Activated T-helper 2 cell treated with anti-CD3 and anti-CD28 coated beads, Interferon-gamma antibody, Interleukin-2, Interleukin-4, amounts not matched to agents 10 μg/mL and 5 μg/mL and 100 μg/mL, durations not matched to agents 14 hours and 24 hours and 36 hours (primary cell): ENCODE measurements at regions not wholly inside any gene's neighbourhood (a gene's known extent, or its start where the extent isn't known, plus 50 kb on each side); places are given as distances from the start of the nearest gene placed in this dataset.
"Not testable (repeated sequence)": the region's sequence is repeated elsewhere in the genome, so short reads cannot be mapped to it uniquely, and the experiment has no call there.

Experiments used
- DNase-seq: peaks from one replicate; pipeline ENCODE4 v3.0.0; 2021; ENCODE audit warnings: low spot score
- H3K27ac Mint-ChIP-seq: one replicate; pipeline ENCODE4 v1.8.0; 2021; ENCODE audit warnings: mixed read lengths
- H3K27me3 Mint-ChIP-seq: one replicate; pipeline ENCODE4 v1.8.0; 2021; ENCODE audit warnings: low read depth, mixed read lengths
- H3K36me3 Mint-ChIP-seq: one replicate; pipeline ENCODE4 v1.8.0; 2021; ENCODE audit warnings: low read depth, mixed read lengths
- H3K4me1 Mint-ChIP-seq: one replicate; pipeline ENCODE4 v1.8.0; 2021; ENCODE audit warnings: low read depth, mixed read lengths
- H3K4me3 Mint-ChIP-seq: one replicate; pipeline ENCODE4 v1.8.0; 2021; ENCODE audit warnings: low read depth, mild to moderate bottlenecking, moderate library complexity, mixed read lengths
- H3K9me3 Mint-ChIP-seq: one replicate; pipeline ENCODE4 v1.8.0; 2021; ENCODE audit warnings: mixed read lengths
- intact Hi-C: fragments of 100-400 bp; cut with micrococcal nuclease; formaldehyde crosslinking; loops from one replicate; pipeline ENCODE4 v1.15.1; 2023

DNA sequence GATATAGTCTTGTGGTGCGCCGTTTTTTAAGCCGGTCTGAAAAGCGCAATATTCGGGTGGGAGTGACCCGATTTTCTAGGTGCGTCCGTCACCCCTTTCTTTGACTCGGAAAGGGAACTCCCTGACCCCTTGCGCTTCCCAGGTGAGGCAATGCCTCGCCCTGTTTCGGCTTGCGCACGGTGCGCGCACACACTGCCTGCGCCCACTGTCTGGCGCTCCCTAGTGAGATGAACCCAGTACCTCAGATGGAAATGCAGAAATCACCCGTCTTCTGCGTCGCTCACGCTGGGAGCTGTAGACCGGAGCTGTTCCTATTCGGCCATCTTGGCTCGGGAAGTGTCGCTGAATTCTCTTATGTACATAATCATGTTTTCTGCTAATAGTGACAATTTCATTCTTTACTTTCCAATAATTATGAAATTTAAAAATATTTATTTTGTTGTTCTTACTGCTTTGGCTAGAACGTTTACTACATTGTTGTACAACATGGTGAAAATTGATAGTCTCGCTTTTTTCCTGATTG lies 61.2 kb upstream of the MINDY3 start:
- H3K36me3 Mint-ChIP-seq, intact Hi-C loops, H3K9me3 Mint-ChIP-seq, H3K4me1 Mint-ChIP-seq, H3K27ac Mint-ChIP-seq, H3K27me3 Mint-ChIP-seq, DNase-seq, H3K4me3 Mint-ChIP-seq: not testable (repeated sequence)

DNA sequence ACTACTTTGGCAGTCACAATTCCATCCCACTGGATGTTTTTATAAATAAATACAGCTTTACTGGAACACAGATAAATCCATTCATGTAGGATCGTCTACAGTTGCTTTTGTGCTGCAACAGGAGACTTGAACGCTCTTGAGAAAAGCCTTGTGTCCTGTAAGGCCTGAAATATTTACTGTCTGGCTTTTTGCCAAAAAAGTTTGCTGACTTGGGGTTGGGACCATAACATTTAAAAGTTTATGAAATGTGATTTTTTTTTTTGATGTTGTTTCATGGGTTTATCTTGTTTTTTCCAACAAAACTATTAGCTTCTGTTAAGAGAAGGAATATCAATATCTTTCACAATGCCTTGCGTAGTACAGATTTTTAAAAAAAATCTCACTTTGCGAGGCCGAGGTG lies 71.1 kb upstream of the MINDY3 start:
- no peaks in the 10 kb centered on the region for H3K4me1 Mint-ChIP-seq
- no peaks in the 10 kb centered on the region for H3K27me3 Mint-ChIP-seq
- H3K4me3 Mint-ChIP-seq = no peak overlapping the region
- no peaks in the 10 kb centered on the region for H3K36me3 Mint-ChIP-seq
- H3K9me3 Mint-ChIP-seq = no peaks in the 10 kb centered on the region
- H3K27ac Mint-ChIP-seq = no peak overlapping the region
- intact Hi-C loops = no loop called here
- DNase-seq = no peak

DNA sequence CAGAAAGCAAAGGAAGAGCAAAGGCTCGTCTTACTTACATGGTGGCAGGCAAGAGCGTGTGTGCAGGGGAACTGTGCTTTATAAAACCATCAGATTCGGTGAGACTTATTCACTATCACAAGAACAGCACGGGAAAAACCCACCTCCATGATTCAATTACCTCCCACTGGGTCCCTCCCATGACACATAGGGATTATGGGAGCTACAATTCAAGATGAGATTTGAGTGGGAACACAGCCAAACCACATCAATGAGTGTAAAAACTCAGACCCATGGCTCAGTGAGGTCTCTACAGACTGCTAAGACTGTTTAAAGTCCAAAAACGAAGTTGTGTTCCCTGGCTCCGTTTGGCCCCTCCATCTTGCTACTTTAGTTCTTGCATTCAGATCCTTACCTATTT lies 79.2 kb upstream of the MINDY3 start:
- H3K36me3 Mint-ChIP-seq, intact Hi-C loops: not testable (repeated sequence)

DNA sequence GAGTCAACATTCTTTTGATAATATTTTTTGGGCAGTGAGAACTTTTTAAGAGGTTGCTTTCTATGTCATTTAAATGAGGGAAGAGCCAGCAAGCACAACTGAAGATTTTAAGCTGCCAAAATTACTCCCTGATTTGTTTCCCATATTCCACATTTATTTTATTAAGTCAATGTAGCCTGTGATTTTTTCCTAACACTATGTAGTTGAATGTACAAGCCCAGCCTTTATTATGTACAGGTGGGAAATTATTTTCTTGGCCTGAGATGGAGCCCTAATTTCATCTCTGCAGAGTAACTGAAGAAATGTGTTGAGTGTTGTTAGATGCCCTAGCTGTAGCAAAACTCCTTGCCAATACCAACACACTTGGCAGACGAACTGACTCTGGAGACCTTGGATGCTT lies 83.1 kb upstream of the MINDY3 start:
- Mint-ChIP-seq H3K36me3 (no peaks in the 10 kb centered on the region), H3K4me3 (no peak overlapping the region), H3K27me3 (no peaks in the 10 kb centered on the region), H3K27ac (no peak overlapping the region), H3K4me1 (no peaks in the 10 kb centered on the region), H3K9me3 (no peaks in the 10 kb centered on the region)
- intact Hi-C loops = no loop called here
- DNase-seq = no peak

More for the DNA sequence above, 79.2 kb upstream of the MINDY3 start:
- H3K4me1 Mint-ChIP-seq, H3K4me3 Mint-ChIP-seq, H3K9me3 Mint-ChIP-seq, H3K27me3 Mint-ChIP-seq, DNase-seq, H3K27ac Mint-ChIP-seq: not testable (repeated sequence)

DNA sequence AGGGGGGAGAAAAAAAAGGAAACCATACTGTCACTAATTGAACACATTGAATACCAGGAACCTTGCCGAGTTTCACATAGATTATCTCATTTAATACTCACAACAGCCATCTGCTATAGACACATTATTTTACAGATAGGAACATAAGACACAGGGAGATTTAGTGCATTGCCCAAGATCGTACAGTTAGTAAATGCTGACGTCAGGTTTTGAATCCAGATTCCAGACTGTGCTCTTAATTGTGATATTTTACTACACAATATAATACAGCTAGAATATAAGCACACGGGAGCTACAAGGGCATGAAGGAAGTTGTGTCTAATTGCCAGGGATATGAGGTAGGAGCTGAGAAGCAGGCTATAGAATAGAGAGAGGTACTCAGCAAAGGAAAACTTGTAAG lies 93.9 kb upstream of the MINDY3 start:
- no peak for DNase-seq
- Mint-ChIP-seq H3K4me1 (no peaks in the 10 kb centered on the region), H3K9me3 (no peaks in the 10 kb centered on the region), H3K27me3 (no peaks in the 10 kb centered on the region), H3K27ac (no peak overlapping the region), H3K4me3 (no peak overlapping the region), H3K36me3 (no peaks in the 10 kb centered on the region)
- intact Hi-C loops = no loop called here

DNA sequence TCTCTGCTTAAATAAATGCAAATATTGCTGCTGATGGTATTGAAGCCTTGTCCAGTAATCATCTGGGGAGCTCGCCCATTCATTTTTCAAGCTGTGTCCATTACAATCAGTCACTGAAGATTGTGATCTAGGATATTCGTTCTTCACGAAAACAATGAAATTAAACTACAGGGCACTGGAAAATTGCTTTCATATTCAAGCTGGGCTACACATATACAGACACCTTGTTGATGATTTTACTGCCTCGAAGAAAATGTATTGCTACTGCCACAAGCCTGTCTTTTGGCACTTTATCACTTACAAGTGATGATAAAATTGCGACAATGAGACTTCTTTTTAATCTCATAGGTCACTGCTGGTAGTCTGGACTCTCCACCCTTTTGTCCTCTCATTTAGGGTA lies 100.0 kb upstream of the MINDY3 start:
- intact Hi-C loops = no loop called here
- Mint-ChIP-seq H3K4me3 (no peak overlapping the region), H3K36me3 (no peaks in the 10 kb centered on the region), H3K27ac (no peak overlapping the region), H3K4me1 (no peaks in the 10 kb centered on the region), H3K27me3 (no peaks in the 10 kb centered on the region), H3K9me3 (no peaks in the 10 kb centered on the region)
- DNase-seq = no peak

DNA sequence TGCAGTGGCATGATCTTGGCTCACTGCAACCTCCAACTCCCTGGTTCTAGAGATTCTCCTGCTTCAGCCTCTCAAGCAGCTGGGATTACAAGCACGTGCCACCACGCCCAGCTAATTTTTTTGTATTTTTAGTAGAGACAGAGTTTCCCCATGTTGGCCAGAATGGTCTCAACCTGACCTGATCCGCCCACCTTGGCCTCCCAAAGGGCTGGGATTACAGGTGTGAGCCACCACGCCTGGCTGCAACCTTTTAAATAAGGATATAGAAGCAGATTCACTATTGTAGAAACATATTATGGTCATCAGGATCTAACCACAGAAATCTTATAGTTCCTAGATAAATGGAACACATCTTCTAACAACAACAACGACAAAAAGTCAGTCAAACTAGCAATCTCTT lies 112.4 kb upstream of the MINDY3 start:
- intact Hi-C loops, H3K4me1 Mint-ChIP-seq, H3K9me3 Mint-ChIP-seq, H3K27ac Mint-ChIP-seq, DNase-seq, H3K36me3 Mint-ChIP-seq, H3K4me3 Mint-ChIP-seq, H3K27me3 Mint-ChIP-seq: not testable (repeated sequence)

DNA sequence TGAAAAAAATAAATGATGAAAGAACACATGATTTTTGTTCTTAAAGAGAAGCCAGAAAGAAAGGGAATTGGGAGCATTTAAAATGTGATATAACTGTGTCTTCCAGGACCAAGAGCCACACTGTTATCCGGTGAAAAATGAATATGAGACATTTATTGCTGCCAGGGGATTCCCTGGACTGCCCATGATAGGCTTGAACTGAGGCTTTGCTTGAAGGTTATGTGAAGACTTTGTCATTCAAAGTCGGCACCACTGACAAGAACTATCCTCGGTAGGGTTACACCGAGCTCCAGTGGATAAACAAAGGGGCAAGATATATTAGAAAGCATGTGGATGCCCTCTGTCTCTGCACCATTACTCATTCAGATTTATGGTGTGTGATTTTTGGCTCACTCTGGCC lies 125.4 kb upstream of the MINDY3 start:
- Mint-ChIP-seq H3K27me3 (no peaks in the 10 kb centered on the region), H3K27ac (no peak overlapping the region), H3K4me1 (no peaks in the 10 kb centered on the region), H3K4me3 (no peak overlapping the region), H3K9me3 (peaks cover 4% of the 10 kb centered on the region), H3K36me3 (no peaks in the 10 kb centered on the region)
- intact Hi-C loops = no loop called here
- no peak for DNase-seq

DNA sequence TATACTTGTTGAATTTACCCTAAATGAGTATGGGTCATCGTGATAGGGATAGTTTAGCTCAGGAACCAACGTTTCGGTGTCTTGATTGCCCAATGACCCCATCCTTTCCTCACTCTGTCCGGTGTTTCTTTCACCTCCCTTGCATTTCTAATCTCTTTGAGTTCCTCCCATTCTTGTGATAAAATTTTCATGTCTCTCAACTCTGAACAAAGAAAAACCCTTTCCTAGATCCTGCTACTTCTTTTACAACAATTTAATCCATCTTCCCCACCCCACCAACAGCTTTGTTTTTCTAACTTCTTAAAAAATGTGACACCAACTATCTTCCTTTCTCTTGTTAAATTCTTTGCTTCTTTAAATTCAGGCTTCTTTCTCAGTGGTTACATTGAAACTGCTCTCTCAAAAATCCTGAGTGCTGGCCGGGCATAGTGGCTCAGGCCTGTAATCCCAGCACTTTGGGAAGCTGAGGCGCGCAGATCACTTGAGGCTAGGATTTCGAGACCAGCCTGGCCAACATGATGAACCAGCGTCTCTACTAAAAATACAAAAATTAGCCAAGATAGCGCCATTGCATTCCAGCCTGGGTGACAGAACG lies 130.3 kb upstream of the MINDY3 start:
- DNase-seq = no peak
- no peak overlapping the region for H3K4me3 Mint-ChIP-seq
- no peak overlapping the region for H3K27ac Mint-ChIP-seq
- peaks cover 15% of the 10 kb centered on the region for H3K9me3 Mint-ChIP-seq
- H3K36me3 Mint-ChIP-seq = no peaks in the 10 kb centered on the region
- H3K27me3 Mint-ChIP-seq = no peaks in the 10 kb centered on the region
- intact Hi-C loops = no loop called here
- no peaks in the 10 kb centered on the region for H3K4me1 Mint-ChIP-seq

DNA sequence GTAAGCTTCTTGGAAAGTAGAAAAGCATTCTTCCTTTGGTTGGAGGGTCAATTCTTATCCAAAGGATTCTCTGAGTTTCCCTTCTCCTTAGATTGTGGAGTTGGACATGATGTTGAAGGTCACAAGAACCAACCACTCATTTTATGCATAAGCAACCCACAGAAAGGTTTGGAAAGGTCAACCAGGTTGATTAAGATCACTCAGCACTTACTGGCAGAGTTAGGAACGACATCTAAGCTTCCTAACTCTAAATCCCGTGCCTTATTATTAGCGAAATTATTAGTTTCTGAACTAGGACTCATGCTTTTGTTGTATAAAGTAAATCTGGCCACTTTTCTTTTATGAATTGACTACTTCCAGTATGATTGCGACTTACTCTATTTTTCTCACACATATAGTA lies 137.0 kb upstream of the MINDY3 start:
- Mint-ChIP-seq H3K27me3 (no peaks in the 10 kb centered on the region), H3K36me3 (no peaks in the 10 kb centered on the region), H3K4me3 (no peak overlapping the region)

DNA sequence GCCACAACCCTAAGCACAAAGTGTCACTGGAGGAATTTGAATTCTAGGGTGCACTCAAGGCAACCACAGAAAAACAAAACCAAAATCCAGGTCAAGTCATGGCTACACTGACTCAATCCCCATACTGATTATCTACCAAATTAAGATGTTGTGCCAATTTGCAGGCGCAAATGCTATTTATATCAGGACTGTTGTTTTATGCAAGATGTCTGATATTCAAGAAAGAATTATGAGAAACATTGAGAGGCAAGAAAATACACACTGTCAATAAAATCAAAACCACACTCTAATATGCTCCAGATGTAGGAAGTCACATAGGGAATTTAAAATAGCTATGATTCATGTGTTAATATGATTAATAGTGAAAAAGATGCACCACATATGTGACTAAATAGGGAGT lies 141.3 kb upstream of the MINDY3 start:
- H3K27ac Mint-ChIP-seq = no peak overlapping the region
- H3K9me3 Mint-ChIP-seq = no peaks in the 10 kb centered on the region
- no peaks in the 10 kb centered on the region for H3K36me3 Mint-ChIP-seq
- H3K27me3 Mint-ChIP-seq = no peaks in the 10 kb centered on the region
- H3K4me1 Mint-ChIP-seq = no peaks in the 10 kb centered on the region
- intact Hi-C loops = no loop called here
- DNase-seq = no peak
- no peak overlapping the region for H3K4me3 Mint-ChIP-seq

More for the DNA sequence above, 137.0 kb upstream of the MINDY3 start:
- no peaks in the 10 kb centered on the region for H3K9me3 Mint-ChIP-seq
- H3K27ac Mint-ChIP-seq = no peak overlapping the region
- intact Hi-C loops = no loop called here
- H3K4me1 Mint-ChIP-seq = no peaks in the 10 kb centered on the region
- DNase-seq = no peak

DNA sequence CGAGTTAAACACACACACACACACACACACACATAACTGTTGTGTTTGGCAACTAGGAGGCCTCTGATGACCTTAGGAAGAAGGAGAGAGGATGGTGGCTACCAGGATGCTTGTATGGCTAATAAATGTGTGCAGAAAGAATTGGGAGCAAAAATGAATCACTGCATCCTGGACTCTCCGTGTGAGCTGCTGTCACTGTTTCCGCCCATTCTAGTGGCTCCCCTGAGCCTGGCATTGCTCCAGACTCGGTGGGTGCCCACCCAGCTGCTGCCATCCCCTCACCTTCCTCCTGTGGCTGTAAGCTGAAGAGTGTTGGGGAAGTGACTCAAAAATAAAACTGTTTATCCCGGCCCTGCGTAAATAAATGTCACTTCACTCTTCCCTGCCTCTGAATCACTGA lies 149.5 kb upstream of the MINDY3 start:
- Mint-ChIP-seq H3K4me3 (no peak overlapping the region), H3K4me1 (no peaks in the 10 kb centered on the region), H3K9me3 (no peaks in the 10 kb centered on the region), H3K27me3 (no peaks in the 10 kb centered on the region), H3K36me3 (no peaks in the 10 kb centered on the region), H3K27ac (no peak overlapping the region)
- no peak for DNase-seq
- intact Hi-C loops = no loop called here

DNA sequence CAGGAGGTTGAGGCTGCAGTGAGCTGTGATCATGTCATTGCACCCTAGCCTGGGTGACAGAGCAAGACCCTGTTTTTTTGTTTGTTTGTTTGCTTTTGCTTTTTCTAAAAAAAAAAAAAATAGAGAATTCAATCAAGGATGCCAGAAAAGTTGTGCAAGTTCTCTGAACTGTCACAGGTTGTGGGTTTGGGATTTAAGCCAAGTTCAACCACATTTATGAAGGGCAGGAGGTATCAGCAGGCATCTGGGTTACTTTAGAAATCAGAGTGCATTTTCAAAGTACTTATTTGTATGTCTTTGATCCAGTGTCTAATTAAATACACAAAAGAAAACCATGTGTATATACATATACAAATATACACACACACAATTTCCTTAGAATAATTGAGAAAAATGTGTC lies 151.2 kb upstream of the MINDY3 start:
- no peak for DNase-seq
- Mint-ChIP-seq H3K9me3 (no peaks in the 10 kb centered on the region), H3K27me3 (no peaks in the 10 kb centered on the region), H3K4me3 (no peak overlapping the region), H3K27ac (no peak overlapping the region), H3K4me1 (no peaks in the 10 kb centered on the region), H3K36me3 (no peaks in the 10 kb centered on the region)
- intact Hi-C loops = no loop called here

DNA sequence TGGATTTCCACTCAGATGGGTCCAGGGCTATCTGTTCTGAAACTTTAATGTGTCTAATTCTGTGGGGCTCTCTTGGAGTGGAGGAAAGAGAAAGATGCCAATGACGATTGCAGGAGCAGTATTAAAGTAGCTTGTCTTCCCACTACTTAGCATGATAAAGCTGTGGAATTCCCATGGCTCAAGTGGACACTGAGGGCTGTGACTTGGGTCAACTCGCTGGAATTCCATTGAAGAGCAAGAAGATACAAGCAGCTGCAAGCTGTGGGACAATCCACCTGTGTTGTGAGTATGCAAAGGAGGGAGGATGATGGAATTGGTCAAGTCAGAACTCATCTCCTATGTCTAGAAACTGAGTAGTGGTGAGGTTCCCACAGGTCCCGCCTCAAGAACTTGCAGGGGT lies 154.2 kb upstream of the MINDY3 start:
- no peak for DNase-seq
- Mint-ChIP-seq H3K9me3 (peaks cover 5% of the 10 kb centered on the region), H3K4me3 (no peak overlapping the region), H3K27me3 (no peaks in the 10 kb centered on the region), H3K36me3 (no peaks in the 10 kb centered on the region), H3K4me1 (no peaks in the 10 kb centered on the region), H3K27ac (no peak overlapping the region)
- intact Hi-C loops = no loop called here
